T-cell (primary cell): ENCODE measurements at regions not wholly inside any gene's neighbourhood (a gene's known extent, or its start where the extent isn't known, plus 50 kb on each side); places are given as distances from the start of the nearest gene placed in this dataset.

Experiments
- ATAC-seq, 4 experiments: fragments of 200-7000 bp in 3 of 4; fragments of 150-1000 bp in 1 of 4; cut with Tn5 transposase; replicated peaks in 1 of 4; 1 replicate in 3 of 4; 2 replicates in 1 of 4; pipeline ENCODE4 v1.10.0; 2021; ENCODE audit warnings: moderate library complexity in 3 of 4, mild to moderate bottlenecking in 2 of 4, moderate number of reproducible peaks in 1 of 4
- CTCF ChIA-PET, 2 donors: fragments of 300-600 bp; sonication (Branson Sonifier 250); formaldehyde crosslinking; loops; one replicate each; lab custom pipeline; 2022; ENCODE audit warnings: antibody characterized with exemption in 2 of 2; lab: Charles Lee
- POLR2A ChIA-PET, 2 donors: fragments of 300-600 bp; sonication (Branson Sonifier 250); formaldehyde crosslinking; loops; one replicate each; lab custom pipeline; 2022; ENCODE audit warnings: antibody characterized with exemption in 2 of 2; lab: Charles Lee
- DNase-seq, 35 experiments: peaks; one replicate each; pipeline versions ENCODE4 v3.0.0 to v3.0.0-alpha.2; 2013 to 2023
- H3K27ac ChIP-seq: one replicate; pipeline ENCODE4 v1.5.1; 2013; ENCODE audit warnings: low read length
- H3K27me3 ChIP-seq, 2 experiments: replicated peaks in 1 of 2; 1 replicate in 1 of 2; 2 replicates in 1 of 2; pipeline versions ENCODE4 v1.6.1 to v1.7.0; 2013; ENCODE audit warnings: low read length in 1 of 2, mixed read lengths in 1 of 2; ENCODE audit not compliant: control insufficient read depth in 2 of 2, insufficient read depth in 2 of 2; ENCODE audit errors: extremely low read depth in 1 of 2
- H3K36me3 ChIP-seq, 2 donors: 1 replicate in 1 of 2; 2 replicates in 1 of 2; pipeline versions ENCODE4 v1.6.1 to v1.7.0; 2013; ENCODE audit warnings: low read length in 1 of 2; ENCODE audit not compliant: control insufficient read depth in 2 of 2, insufficient read depth in 1 of 2; ENCODE audit errors: extremely low read depth in 1 of 2
- H3K4me1 ChIP-seq, 2 experiments: 1 replicate in 1 of 2; 2 replicates in 1 of 2; pipeline versions ENCODE4 v1.6.1 to v1.7.0; 2013; ENCODE audit warnings: low read length in 2 of 2, mixed read lengths in 1 of 2; ENCODE audit not compliant: insufficient read depth in 2 of 2, control insufficient read depth in 1 of 2; ENCODE audit errors: extremely low read depth in 1 of 2
- H3K4me3 ChIP-seq, 2 donors: 1 replicate in 1 of 2; 2 replicates in 1 of 2; pipeline versions ENCODE4 v1.5.1 to v1.7.0; 2013; ENCODE audit warnings: mild to moderate bottlenecking in 2 of 2, low read length in 1 of 2, moderate library complexity in 1 of 2; ENCODE audit not compliant: control insufficient read depth in 1 of 2; ENCODE audit errors: extremely low read depth in 1 of 2
- H3K9me3 ChIP-seq: 2 replicates; pipeline ENCODE4 v1.7.0; 2013
- H3K27ac Mint-ChIP-seq, 2 donors: one replicate each; pipeline ENCODE4 v1.8.0; 2020 to 2021; ENCODE audit warnings: mild to moderate bottlenecking in 2 of 2, mixed read lengths in 2 of 2
- H3K27me3 Mint-ChIP-seq, 2 donors: one replicate each; pipeline ENCODE4 v1.8.0; 2021 to 2022; ENCODE audit warnings: mixed read lengths in 2 of 2
- H3K36me3 Mint-ChIP-seq: one replicate; pipeline ENCODE4 v1.8.0; 2021; ENCODE audit warnings: mixed read lengths
- H3K4me1 Mint-ChIP-seq, 3 donors: one replicate each; pipeline ENCODE4 v1.8.0; 2020 to 2022; ENCODE audit warnings: mixed read lengths in 3 of 3, mild to moderate bottlenecking in 1 of 3
- H3K4me3 Mint-ChIP-seq, 3 donors: one replicate each; pipeline ENCODE4 v1.8.0; 2020 to 2022; ENCODE audit warnings: mild to moderate bottlenecking in 3 of 3, mixed read lengths in 3 of 3, moderate library complexity in 3 of 3
- H3K9me3 Mint-ChIP-seq, 3 donors: one replicate each; pipeline ENCODE4 v1.8.0; 2020 to 2022; ENCODE audit warnings: mixed read lengths in 3 of 3
- WGBS: methylation state at CpG from one replicate; pipeline ENCODE4 v1.1.5; 2013; ENCODE audit warnings: missing lambda C conversion rate; ENCODE audit not compliant: insufficient coverage; 5-methylcytosine and 5-hydroxymethylcytosine counted together

DNA sequence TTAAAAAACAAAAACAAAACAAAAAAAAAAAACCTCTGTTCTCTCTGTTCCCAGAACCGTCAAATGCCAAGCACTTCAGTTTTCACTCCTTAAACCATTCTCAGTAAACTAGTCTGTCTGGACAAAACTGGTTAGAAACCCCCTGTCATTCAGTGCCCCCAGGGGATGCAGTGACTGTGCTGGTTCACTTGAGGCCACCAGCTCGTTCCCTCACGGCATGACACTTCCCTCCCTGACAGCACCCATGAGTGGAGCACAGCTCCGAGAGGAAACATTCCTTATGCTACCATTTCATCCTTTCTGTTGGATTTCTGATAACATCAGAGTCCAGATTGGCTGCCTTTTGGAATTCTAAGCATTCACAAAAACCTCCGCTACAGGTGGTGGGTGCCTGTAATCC, 244.0 kb upstream of the TPM1 start:
- WGBS, result 93% methylated on average over 4 of the region's 5 CpGs
- POLR2A ChIA-PET, result no interaction called here

DNA sequence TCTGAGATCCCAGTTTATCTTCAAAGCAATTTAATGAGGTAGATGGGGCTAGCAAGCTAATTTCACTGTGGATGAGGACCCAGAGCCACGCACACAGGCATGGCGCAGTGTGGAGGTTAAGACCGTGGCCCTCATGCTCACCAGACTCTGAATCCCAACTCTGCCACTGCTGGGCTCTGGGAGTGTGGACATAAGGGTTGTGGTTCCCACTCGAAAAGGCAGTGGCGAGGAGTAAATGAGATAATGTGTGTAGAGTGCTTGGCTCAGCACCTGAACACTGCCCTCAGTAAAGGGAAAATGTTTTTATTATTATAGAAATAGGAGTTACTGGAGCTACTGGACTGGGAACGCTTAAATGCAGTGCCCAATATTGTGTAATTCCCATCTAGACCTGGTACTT, 243.5 kb upstream of the TPM1 start:
- ChIA-PET CTCF (no interaction called here), POLR2A (no interaction called here)
- ATAC-seq (no peak), DNase-seq (no peak)
- Mint-ChIP-seq H3K27me3 (peaks cover 7 to 14% of the 10 kb centered on the region in 2 donors), H3K9me3 (no peaks in the 10 kb centered on the region), H3K36me3 (no peaks in the 10 kb centered on the region), H3K4me3 (no peak overlapping the region), H3K4me1 (peaks cover 0 to 4% (median 0%) of the 10 kb centered on the region in 3 donors), H3K27ac (no peak overlapping the region)
- Histone ChIP-seq H3K9me3 (no peaks in the 10 kb centered on the region), H3K27ac (no peak overlapping the region), H3K27me3 (peaks cover 0 to 17% of the 10 kb centered on the region in 2 experiments), H3K4me1 (no peaks in the 10 kb centered on the region), H3K4me3 (no peak overlapping the region), H3K36me3 (no peaks in the 10 kb centered on the region)
- WGBS, result 96% methylated on average over 3 of the region's 6 CpGs

More for the DNA sequence above, 244.0 kb upstream of the TPM1 start:
- H3K27ac ChIP-seq, result no peak overlapping the region
- H3K36me3 ChIP-seq, result no peaks in the 10 kb centered on the region
- H3K27me3 Mint-ChIP-seq, result peaks cover 7 to 14% of the 10 kb centered on the region in 2 donors
- no peak overlapping the region for H3K27ac Mint-ChIP-seq
- peaks cover 0 to 4% (median 0%) of the 10 kb centered on the region in 3 donors for H3K4me1 Mint-ChIP-seq
- DNase-seq (no peak), ATAC-seq (no peak)
- no peaks in the 10 kb centered on the region for H3K36me3 Mint-ChIP-seq
- H3K27me3 ChIP-seq, result peaks cover 0 to 22% of the 10 kb centered on the region in 2 experiments
- no peaks in the 10 kb centered on the region for H3K4me1 ChIP-seq
- H3K4me3 Mint-ChIP-seq, result no peak overlapping the region
- no peaks in the 10 kb centered on the region for H3K9me3 ChIP-seq
- H3K9me3 Mint-ChIP-seq, result no peaks in the 10 kb centered on the region
- CTCF ChIA-PET, result no interaction called here
- H3K4me3 ChIP-seq, result no peak overlapping the region

DNA sequence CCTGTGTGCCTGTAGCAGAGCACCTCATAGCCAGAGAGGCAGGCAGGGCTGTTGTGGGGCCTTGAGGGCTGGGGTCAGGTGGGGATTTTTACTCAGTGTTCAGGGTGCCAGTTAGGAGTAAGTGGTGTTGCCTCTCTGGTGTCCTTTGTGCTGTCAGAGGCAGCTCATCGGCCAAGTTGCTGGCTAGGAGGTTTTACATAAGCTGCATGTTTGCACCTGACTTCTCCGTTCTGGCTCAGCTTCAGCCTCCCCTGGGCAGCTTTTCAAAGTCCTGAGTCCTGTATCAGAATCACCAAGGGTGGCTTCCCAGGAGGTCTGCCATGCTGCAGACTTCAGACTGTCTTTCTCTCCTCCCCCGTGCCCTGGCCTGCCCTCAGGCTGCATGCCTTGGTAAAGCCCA, 242.6 kb upstream of the TPM1 start:
- WGBS, result 97% methylated on average over 3 of the region's 3 CpGs

DNA sequence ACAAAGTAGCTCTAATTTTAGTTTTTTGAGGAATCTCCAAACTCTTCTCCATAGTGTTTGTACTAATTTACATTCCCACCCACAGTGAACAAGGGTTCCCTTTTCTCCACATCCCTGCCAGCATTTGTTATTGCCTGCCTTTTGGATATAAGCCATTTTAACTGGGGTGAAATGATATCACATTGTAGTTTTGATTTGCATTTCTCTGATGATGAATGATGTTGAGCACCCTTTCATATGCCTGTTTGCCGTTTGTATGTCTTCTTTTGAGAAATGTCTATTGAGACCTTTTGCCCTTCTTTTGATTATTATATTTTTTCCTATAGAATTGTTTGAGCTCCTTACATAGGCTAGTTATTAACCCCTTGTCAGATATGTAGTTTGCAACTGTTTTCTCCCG, 239.9 kb upstream of the TPM1 start:
- ATAC-seq (no peak), DNase-seq (no peak)
- WGBS, result no CpG with 5 or more reads among the region's 2 CpGs
- H3K36me3 ChIP-seq, result no peaks in the 10 kb centered on the region
- ChIA-PET CTCF (no interaction called here), POLR2A (no interaction called here)
- Mint-ChIP-seq H3K27ac (no peak overlapping the region), H3K4me1 (no peaks in the 10 kb centered on the region), H3K9me3 (no peaks in the 10 kb centered on the region), H3K36me3 (no peaks in the 10 kb centered on the region), H3K4me3 (no peak overlapping the region), H3K27me3 (peaks cover under 1 to 2% of the 10 kb centered on the region in 2 donors)
- no peaks in the 10 kb centered on the region for H3K4me1 ChIP-seq
- peaks cover 0 to 8% of the 10 kb centered on the region in 2 experiments for H3K27me3 ChIP-seq
- H3K9me3 ChIP-seq, result no peaks in the 10 kb centered on the region
- no peak overlapping the region for H3K4me3 ChIP-seq
- H3K27ac ChIP-seq, result no peak overlapping the region

More for the DNA sequence above, 242.6 kb upstream of the TPM1 start:
- ATAC-seq (no peak), DNase-seq (no peak)
- Histone ChIP-seq H3K36me3 (no peaks in the 10 kb centered on the region), H3K27me3 (peaks cover 0 to 14% of the 10 kb centered on the region in 2 experiments), H3K9me3 (no peaks in the 10 kb centered on the region), H3K27ac (no peak overlapping the region), H3K4me1 (no peaks in the 10 kb centered on the region), H3K4me3 (no peak overlapping the region)
- Mint-ChIP-seq H3K27me3 (peaks cover 7 to 12% of the 10 kb centered on the region in 2 donors), H3K4me3 (no peak overlapping the region), H3K4me1 (peaks cover 0 to 4% (median 0%) of the 10 kb centered on the region in 3 donors), H3K36me3 (no peaks in the 10 kb centered on the region), H3K27ac (no peak overlapping the region), H3K9me3 (no peaks in the 10 kb centered on the region)
- POLR2A ChIA-PET, result no interaction called here
- CTCF ChIA-PET, result no interaction called here

DNA sequence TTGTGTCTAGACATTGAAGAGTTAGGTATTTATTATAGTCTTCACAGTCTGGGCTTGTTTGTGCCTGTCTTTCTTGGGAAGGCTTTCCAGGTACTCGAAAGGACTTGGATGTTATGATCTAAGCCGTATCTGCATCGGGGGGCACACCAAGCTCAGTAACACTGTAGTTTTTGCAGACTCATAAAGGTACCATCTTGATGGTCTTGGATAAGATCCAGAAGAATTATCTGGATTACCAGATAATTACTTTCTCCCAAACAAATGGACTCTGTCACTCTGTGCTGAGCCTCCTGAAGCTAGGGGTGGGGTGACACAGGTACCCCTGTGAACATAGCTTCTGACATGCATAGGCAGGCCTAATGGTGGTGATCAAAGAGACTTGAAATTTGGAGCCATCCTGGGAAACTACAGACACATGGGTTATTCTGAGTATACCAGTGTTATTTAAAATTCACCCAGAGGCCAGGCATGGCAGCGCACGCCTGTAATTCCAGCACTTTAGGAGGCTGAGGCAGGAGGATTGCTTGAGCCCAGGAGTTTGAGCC, 238.6 kb upstream of the TPM1 start:
- ATAC-seq (no peak), DNase-seq (no peak)
- no peak overlapping the region for H3K4me3 Mint-ChIP-seq
- no peak overlapping the region for H3K4me3 ChIP-seq
- H3K36me3 ChIP-seq, result no peaks in the 10 kb centered on the region
- peaks cover 0 to 2% of the 10 kb centered on the region in 2 donors for H3K27me3 Mint-ChIP-seq
- ChIA-PET CTCF (no interaction called here), POLR2A (no interaction called here)
- peaks cover 0 to 6% of the 10 kb centered on the region in 2 experiments for H3K27me3 ChIP-seq
- no peaks in the 10 kb centered on the region for H3K9me3 Mint-ChIP-seq
- H3K9me3 ChIP-seq, result no peaks in the 10 kb centered on the region
- H3K27ac Mint-ChIP-seq, result no peak overlapping the region
- no peak overlapping the region for H3K27ac ChIP-seq
- no CpG with 5 or more reads among the region's 5 CpGs for WGBS
- no peaks in the 10 kb centered on the region for H3K4me1 Mint-ChIP-seq
- H3K36me3 Mint-ChIP-seq, result no peaks in the 10 kb centered on the region
- no peaks in the 10 kb centered on the region for H3K4me1 ChIP-seq

DNA sequence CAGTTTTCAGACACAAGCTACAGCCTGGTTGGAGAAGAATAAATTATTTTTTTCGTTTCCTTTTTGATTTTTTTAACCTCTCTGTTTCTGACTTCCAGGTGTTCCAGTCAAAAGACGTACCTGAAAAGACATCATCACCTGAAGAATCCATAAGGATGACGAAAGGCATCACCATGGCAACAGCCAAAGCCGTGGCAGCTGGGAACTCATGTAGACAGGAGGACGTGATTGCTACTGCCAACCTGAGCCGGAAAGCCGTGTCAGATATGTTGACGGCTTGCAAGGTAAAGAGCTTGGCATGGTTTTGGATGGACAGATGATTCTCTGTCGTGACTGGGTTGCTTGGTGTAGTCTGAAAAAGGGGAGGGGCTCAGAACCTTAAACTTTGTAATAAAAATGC, 237.0 kb upstream of the TPM1 start:
- Histone ChIP-seq H3K27me3 (peaks cover 0 to 4% of the 10 kb centered on the region in 2 experiments), H3K27ac (no peak overlapping the region), H3K4me3 (no peak overlapping the region), H3K4me1 (no peaks in the 10 kb centered on the region), H3K9me3 (no peaks in the 10 kb centered on the region), H3K36me3 (no peaks in the 10 kb centered on the region)
- Mint-ChIP-seq H3K4me1 (no peaks in the 10 kb centered on the region), H3K9me3 (no peaks in the 10 kb centered on the region), H3K27me3 (peaks cover 0 to 2% of the 10 kb centered on the region in 2 donors), H3K36me3 (no peaks in the 10 kb centered on the region), H3K4me3 (no peak overlapping the region), H3K27ac (no peak overlapping the region)
- DNase-seq (no peak), ATAC-seq (no peak)
- WGBS, result 67% methylated on average over 4 of the region's 9 CpGs
- ChIA-PET CTCF (no interaction called here), POLR2A (no interaction called here)
